ENCODE measurements at regions not wholly inside any gene's neighbourhood (a gene's known extent, or its start where the extent isn't known, plus 50 kb on each side); places are given as distances from the start of the nearest gene placed in this dataset.

DNA sequence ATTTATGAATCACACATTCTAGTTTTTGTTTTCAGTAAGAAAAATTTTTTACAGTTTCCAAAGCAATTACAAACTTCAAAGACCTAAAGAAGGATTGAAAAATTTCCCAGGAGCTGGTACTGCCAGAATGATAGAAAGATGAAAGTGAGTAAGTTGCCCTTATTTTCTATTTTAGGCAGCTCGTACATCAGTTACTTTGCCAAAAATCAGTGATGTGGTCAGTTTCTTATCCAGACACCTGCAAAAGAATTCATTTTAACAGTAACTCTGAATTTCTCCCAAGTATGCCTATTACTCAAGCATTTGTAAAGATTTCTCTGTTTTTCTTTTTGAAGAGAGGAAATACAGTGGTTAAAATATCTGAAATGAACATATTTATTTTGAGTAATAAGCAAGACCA lies 976.3 kb upstream of the RAG2 start:
- no peaks in the 10 kb centered on the region for H3K36me3 ChIP-seq (ENCODE audit: insufficient read depth, low read length)
- BruUV-seq (replicated peaks), result no TSS peak
- no peak for DNase-seq (ENCODE audit: low spot score)
- H3K9me2 ChIP-seq (ENCODE audit: insufficient read depth, low read length), result no peaks in the 10 kb centered on the region
- H2AFZ ChIP-seq (ENCODE audit: low read length), result no peak overlapping the region
- ChIA-PET POLR2A (no interaction called here), CTCF (ENCODE audit: unreplicated experiment) (no interaction called here)
- TF ChIP-seq CTCF (conservative IDR thresholded peaks at IDR 0.05; ENCODE audit: low read length) (no peak), EZH2phosphoT487 (IDR thresholded peaks at IDR 0.05; ENCODE audit: borderline replicate concordance, low read depth, low read length) (no peak)
- no peaks in the 10 kb centered on the region for H3K9me3 ChIP-seq (ENCODE audit: low read length)
- intact Hi-C loops (cut with micrococcal nuclease; ENCODE audit: unreplicated experiment), result no loop called here
- H3K27ac ChIP-seq (ENCODE audit: low read depth, low read length, poor library complexity, severe bottlenecking), result no peak overlapping the region
- H4K20me1 ChIP-seq (ENCODE audit: insufficient read depth, low read length), result no peaks in the 10 kb centered on the region
- no peak overlapping the region for H3K4me2 ChIP-seq (ENCODE audit: low read length)
- H3K4me1 ChIP-seq (ENCODE audit: insufficient read depth, low read length, poor library complexity, severe bottlenecking), result no peaks in the 10 kb centered on the region
- H3K79me2 ChIP-seq (ENCODE audit: insufficient read depth, low read depth, low read length), result no peaks in the 10 kb centered on the region
- no peak overlapping the region for H3K4me3 ChIP-seq (ENCODE audit: low read depth, low read length, poor library complexity, severe bottlenecking)

GRCh38 chr11:37572491-37573171 lies 974.6 kb upstream of the RAG2 start:
- Histone ChIP-seq H2AFZ (ENCODE audit: low read length) (no peak overlapping the region), H3K27ac (ENCODE audit: low read depth, low read length, poor library complexity, severe bottlenecking) (no peak overlapping the region), H3K9me3 (ENCODE audit: low read length) (no peaks in the 10 kb centered on the region), H3K9me2 (ENCODE audit: insufficient read depth, low read length) (no peaks in the 10 kb centered on the region), H4K20me1 (ENCODE audit: insufficient read depth, low read length) (no peaks in the 10 kb centered on the region), H3K4me1 (ENCODE audit: insufficient read depth, low read length, poor library complexity, severe bottlenecking) (no peaks in the 10 kb centered on the region), H3K4me3 (ENCODE audit: low read depth, low read length, poor library complexity, severe bottlenecking) (no peak overlapping the region), H3K4me2 (ENCODE audit: low read length) (no peak overlapping the region), H3K79me2 (ENCODE audit: insufficient read depth, low read depth, low read length) (no peaks in the 10 kb centered on the region), H3K36me3 (ENCODE audit: insufficient read depth, low read length) (no peaks in the 10 kb centered on the region)
- intact Hi-C loops (cut with micrococcal nuclease; ENCODE audit: unreplicated experiment), result no loop called here
- BruUV-seq (replicated peaks), result no TSS peak
- no peak for DNase-seq (ENCODE audit: low spot score)
- ChIA-PET CTCF (ENCODE audit: unreplicated experiment) (no interaction called here), POLR2A (interaction anchor here (1.1 kb wide), 1 partner anchor 11 kb away, joined by 4 read pairs; no protein-coding TSS in a partner anchor)
- no peak for TF ChIP-seq CTCF (conservative IDR thresholded peaks at IDR 0.05; ENCODE audit: low read length)
- TF ChIP-seq EZH2phosphoT487 (IDR thresholded peaks at IDR 0.05; ENCODE audit: borderline replicate concordance, low read depth, low read length), result no peak

DNA sequence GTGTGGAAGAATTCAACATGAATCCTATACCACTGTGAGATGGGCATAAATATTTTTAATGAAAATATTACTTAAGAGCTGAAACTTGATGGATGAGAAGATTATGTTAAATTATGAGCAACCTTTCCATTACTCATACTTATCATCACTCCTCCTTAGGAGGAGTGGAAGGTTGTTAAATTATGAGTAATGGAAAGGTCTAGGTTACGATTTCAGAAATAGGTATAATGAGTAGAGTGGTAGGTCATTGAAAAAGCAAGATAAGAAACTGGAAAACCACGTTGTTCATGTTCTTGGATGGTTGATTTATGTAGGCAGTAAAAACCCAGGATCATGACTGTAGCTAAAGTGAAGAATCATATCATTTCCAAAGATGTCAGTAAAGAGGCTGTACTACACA lies 973.2 kb upstream of the RAG2 start:
- intact Hi-C loops (cut with micrococcal nuclease; ENCODE audit: unreplicated experiment), result no loop called here
- Histone ChIP-seq H2AFZ (ENCODE audit: low read length) (no peak overlapping the region), H3K27ac (ENCODE audit: low read depth, low read length, poor library complexity, severe bottlenecking) (no peak overlapping the region), H3K4me3 (ENCODE audit: low read depth, low read length, poor library complexity, severe bottlenecking) (no peak overlapping the region), H3K9me3 (ENCODE audit: low read length) (no peaks in the 10 kb centered on the region), H3K79me2 (ENCODE audit: insufficient read depth, low read depth, low read length) (no peaks in the 10 kb centered on the region), H4K20me1 (ENCODE audit: insufficient read depth, low read length) (no peaks in the 10 kb centered on the region), H3K4me2 (ENCODE audit: low read length) (no peak overlapping the region), H3K36me3 (ENCODE audit: insufficient read depth, low read length) (no peaks in the 10 kb centered on the region), H3K4me1 (ENCODE audit: insufficient read depth, low read length, poor library complexity, severe bottlenecking) (no peaks in the 10 kb centered on the region), H3K9me2 (ENCODE audit: insufficient read depth, low read length) (no peaks in the 10 kb centered on the region)
- DNase-seq (ENCODE audit: low spot score), result no peak
- TF ChIP-seq CTCF (conservative IDR thresholded peaks at IDR 0.05; ENCODE audit: low read length) (no peak), EZH2phosphoT487 (IDR thresholded peaks at IDR 0.05; ENCODE audit: borderline replicate concordance, low read depth, low read length) (no peak)
- ChIA-PET POLR2A (no interaction called here), CTCF (ENCODE audit: unreplicated experiment) (no interaction called here)
- no TSS peak for BruUV-seq (replicated peaks)

All from OCI-LY7 (cell line).